HAP-1 (cell line): ENCODE measurements at regions not wholly inside any gene's neighbourhood (a gene's known extent, or its start where the extent isn't known, plus 50 kb on each side); places are given as distances from the start of the nearest gene placed in this dataset.
"Not testable (repeated sequence)": the region's sequence is repeated elsewhere in the genome, so short reads cannot be mapped to it uniquely, and the experiment has no call there.

ENCODE experiments used
- DNase-seq, 2 experiments: peaks; one replicate each; pipeline ENCODE4 v3.0.0-alpha.2; 2016 to 2020; ENCODE audit warnings: low spot score in 2 of 2
- H3K27me3 ChIP-seq: fragments of 250-450 bp; sonication (Bioruptor Pico); 2 replicates; pipeline ENCODE4 v1.5.1; 2020; ENCODE audit warnings: low read depth, mild to moderate bottlenecking, moderate library complexity
- H3K36me3 ChIP-seq: fragments of 250-450 bp; sonication (Bioruptor Pico); replicated peaks from 2 replicates; pipeline ENCODE4 v1.5.1; 2020; ENCODE audit warnings: mild to moderate bottlenecking
- H3K4me1 ChIP-seq: fragments of 250-450 bp; sonication (Bioruptor Pico); 2 replicates; pipeline ENCODE4 v1.5.1; 2020; ENCODE audit warnings: mild to moderate bottlenecking
- H3K4me3 ChIP-seq: fragments of 250-450 bp; sonication (Bioruptor Pico); 2 replicates; pipeline ENCODE4 v1.5.1; 2020; ENCODE audit warnings: mild to moderate bottlenecking, moderate library complexity
- H3K9me3 ChIP-seq: fragments of 250-450 bp; sonication (Bioruptor Pico); 2 replicates; pipeline ENCODE4 v1.5.1; 2020; ENCODE audit warnings: mild to moderate bottlenecking, moderate library complexity
- in situ Hi-C: fragments of 300-500 bp; cut with MboI; formaldehyde crosslinking; loops from 3 replicates; pipeline ENCODE4 v1.14.3; 2020; ENCODE audit warnings: low sequenced_read_pairs, inconsistent platforms, mixed read lengths

GRCh38 chrX:3485727-3486126 is 139.3 kb upstream of the MXRA5 start:
- in situ Hi-C loops, result no loop called here
- H3K36me3 ChIP-seq, result no peaks in the 10 kb centered on the region
- H3K4me1 ChIP-seq, result no peaks in the 10 kb centered on the region
- H3K9me3 ChIP-seq, result no peaks in the 10 kb centered on the region
- no peaks in the 10 kb centered on the region for H3K27me3 ChIP-seq
- no peak for DNase-seq
- H3K4me3 ChIP-seq, result no peak overlapping the region

- no peaks in the 10 kb centered on the region for H3K36me3 ChIP-seq
Observed at GRCh38 chrX:3479026-3479425, 132.6 kb upstream of the MXRA5 start.

GRCh38 chrX:3476973-3477372 is 130.5 kb upstream of the MXRA5 start:
- in situ Hi-C loops, result no loop called here
- DNase-seq, result no peak
- no peaks in the 10 kb centered on the region for H3K9me3 ChIP-seq
- H3K4me3 ChIP-seq, result no peak overlapping the region
- no peaks in the 10 kb centered on the region for H3K36me3 ChIP-seq
- H3K4me1 ChIP-seq, result no peaks in the 10 kb centered on the region
- no peaks in the 10 kb centered on the region for H3K27me3 ChIP-seq

More at GRCh38 chrX:3479026-3479425, 132.6 kb upstream of the MXRA5 start:
- Histone ChIP-seq H3K4me1 (no peaks in the 10 kb centered on the region), H3K4me3 (no peak overlapping the region), H3K9me3 (no peaks in the 10 kb centered on the region), H3K27me3 (no peaks in the 10 kb centered on the region)
- DNase-seq, result no peak
- in situ Hi-C loops, result no loop called here

DNA sequence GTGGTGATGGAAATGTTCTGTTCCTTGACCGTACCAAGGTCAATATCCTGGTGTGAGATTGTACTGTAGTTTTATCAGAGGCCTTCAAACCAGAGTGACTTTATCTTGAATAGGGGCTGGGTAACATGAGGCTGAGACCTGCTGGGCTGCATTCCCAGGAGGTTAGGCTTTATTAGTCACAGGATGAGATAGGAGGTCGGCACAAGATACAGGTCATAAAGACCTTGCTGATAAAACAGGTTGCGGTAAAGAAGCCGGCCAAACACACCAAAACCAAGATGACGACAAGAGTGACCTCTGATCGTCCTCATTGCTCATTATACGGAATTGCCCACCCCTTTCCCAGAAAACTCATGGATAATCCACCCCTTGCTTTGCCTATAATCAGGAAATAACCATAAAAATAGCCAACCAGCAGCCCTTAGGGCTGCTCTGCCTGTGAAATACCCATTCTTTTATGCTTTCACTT is 123.8 kb upstream of the MXRA5 start:
- H3K36me3 ChIP-seq, in situ Hi-C loops, DNase-seq, H3K4me3 ChIP-seq, H3K27me3 ChIP-seq, H3K4me1 ChIP-seq, H3K9me3 ChIP-seq: not testable (repeated sequence)

GRCh38 chrX:3468031-3468430 is 121.6 kb upstream of the MXRA5 start:
- in situ Hi-C loops, result no loop called here
- no peak for DNase-seq
- H3K4me3 ChIP-seq, result no peak overlapping the region
- no peaks in the 10 kb centered on the region for H3K27me3 ChIP-seq
- no peaks in the 10 kb centered on the region for H3K4me1 ChIP-seq
- H3K9me3 ChIP-seq, result no peaks in the 10 kb centered on the region
- no peaks in the 10 kb centered on the region for H3K36me3 ChIP-seq

DNA sequence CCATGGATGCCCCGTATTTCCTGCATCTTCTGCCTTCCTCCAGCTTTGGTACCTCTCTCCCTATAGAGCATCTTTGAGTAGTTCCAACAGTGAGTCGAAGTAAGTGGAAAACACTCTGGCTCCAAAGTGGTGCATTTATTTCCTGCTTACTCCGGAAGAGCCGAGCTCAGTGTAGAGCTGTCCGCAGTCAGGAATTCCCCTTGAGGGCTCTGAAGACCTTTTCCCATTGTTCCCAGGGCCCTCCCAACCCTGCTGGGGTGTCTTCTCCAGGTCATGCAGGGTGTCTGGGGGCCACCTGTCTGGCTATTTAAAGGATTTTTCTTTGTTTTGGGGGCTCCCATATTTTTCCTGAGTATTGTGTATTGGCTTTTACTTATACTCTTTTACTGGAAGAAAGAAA is 118.6 kb upstream of the MXRA5 start:
- no peak for DNase-seq
- H3K27me3 ChIP-seq, result no peaks in the 10 kb centered on the region

GRCh38 chrX:3462166-3462508 is 115.7 kb upstream of the MXRA5 start:
- DNase-seq, result no peak
- no peaks in the 10 kb centered on the region for H3K4me1 ChIP-seq
- H3K27me3 ChIP-seq, result no peaks in the 10 kb centered on the region
- in situ Hi-C loops, result no loop called here
- H3K4me3 ChIP-seq, result no peak overlapping the region
- H3K36me3 ChIP-seq, result no peaks in the 10 kb centered on the region
- H3K9me3 ChIP-seq, result no peaks in the 10 kb centered on the region

More for the DNA sequence above, 118.6 kb upstream of the MXRA5 start:
- Histone ChIP-seq H3K4me3 (no peak overlapping the region), H3K9me3 (no peaks in the 10 kb centered on the region), H3K36me3 (no peaks in the 10 kb centered on the region), H3K4me1 (no peaks in the 10 kb centered on the region)
- in situ Hi-C loops, result no loop called here

DNA sequence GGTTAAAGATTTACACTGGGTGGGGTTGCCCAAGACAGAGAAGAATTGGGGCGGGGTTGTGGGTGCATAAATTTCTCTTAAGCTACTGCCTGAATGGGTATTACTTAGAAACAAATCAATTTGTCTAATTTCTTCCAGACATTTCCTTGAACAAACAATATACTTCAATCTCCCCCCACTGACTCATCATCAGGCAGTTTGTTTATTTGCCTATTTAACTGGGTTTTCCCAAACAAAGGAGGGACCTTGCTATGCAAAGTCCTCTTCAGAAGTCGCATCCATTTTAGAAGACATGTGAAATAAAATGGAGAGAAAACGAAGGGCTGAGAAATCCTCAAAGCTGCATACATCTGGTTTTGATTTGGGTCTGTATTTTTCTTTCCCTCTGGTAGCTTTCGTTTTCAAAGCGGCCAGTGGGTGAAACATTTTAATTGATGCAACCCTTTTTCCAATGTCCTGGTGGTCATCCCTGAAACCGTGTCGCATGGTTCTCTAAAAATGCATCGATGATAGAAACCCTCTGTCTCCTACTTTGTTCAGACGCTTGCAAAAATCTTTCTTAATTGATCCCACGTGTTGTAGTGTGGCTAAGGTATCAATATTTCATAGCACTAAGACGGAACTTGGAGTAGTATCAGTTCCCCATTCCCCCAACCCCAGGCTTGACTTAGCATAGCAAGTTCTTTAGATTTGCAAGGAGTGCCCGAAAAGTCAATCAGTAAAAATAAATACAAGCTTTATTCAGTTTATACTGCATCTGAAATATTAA is 115.1 kb upstream of the MXRA5 start:
- no peaks in the 10 kb centered on the region for H3K27me3 ChIP-seq
- H3K36me3 ChIP-seq, result no peaks in the 10 kb centered on the region
- in situ Hi-C loops, result no loop called here
- H3K4me1 ChIP-seq, result no peaks in the 10 kb centered on the region
- H3K4me3 ChIP-seq, result no peak overlapping the region
- DNase-seq, result no peak
- no peaks in the 10 kb centered on the region for H3K9me3 ChIP-seq

DNA sequence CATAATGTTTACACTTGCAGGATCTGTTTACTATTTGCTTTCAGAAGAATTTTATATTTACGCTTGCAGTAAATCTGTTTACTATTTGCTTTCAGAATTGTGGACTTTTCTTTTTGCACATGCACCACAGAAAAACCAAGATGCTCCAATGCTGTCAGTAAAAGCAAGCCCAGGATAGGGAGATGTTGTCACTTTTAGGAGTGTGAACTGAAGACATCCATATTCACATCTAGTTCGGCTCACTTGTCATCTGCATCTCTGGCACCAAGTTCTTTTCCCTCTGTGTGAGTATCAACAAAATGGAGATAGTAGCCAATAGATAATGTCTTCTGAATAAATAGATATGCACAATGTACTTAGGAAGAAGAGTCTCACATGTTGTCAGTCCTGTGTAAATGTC is 109.3 kb upstream of the MXRA5 start:
- no peaks in the 10 kb centered on the region for H3K9me3 ChIP-seq
- in situ Hi-C loops, result no loop called here

DNA sequence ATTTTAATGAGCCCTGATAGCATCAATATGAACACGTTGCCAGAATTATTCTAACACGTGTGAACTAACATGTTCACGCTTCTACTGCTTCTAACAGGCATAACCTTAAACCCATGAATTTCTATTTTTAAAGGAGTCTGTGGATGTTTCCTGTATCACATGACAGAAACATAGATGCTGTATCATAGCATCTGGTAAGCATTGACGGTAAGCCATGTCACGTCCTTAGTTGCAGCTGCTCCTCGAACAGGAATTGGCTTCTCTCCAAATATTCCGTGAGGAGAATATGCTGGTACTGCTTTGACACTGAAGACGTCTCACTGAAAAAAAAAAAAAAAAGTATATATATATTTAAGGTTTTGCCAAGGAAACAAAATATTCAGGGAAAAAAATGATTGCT is 105.1 kb upstream of the MXRA5 start:
- DNase-seq, result no peak
- Histone ChIP-seq H3K27me3 (no peaks in the 10 kb centered on the region), H3K36me3 (no peaks in the 10 kb centered on the region), H3K4me3 (no peak overlapping the region), H3K4me1 (no peaks in the 10 kb centered on the region), H3K9me3 (no peaks in the 10 kb centered on the region)
- in situ Hi-C loops, result no loop called here

More for the DNA sequence above, 109.3 kb upstream of the MXRA5 start:
- Histone ChIP-seq H3K4me1 (no peaks in the 10 kb centered on the region), H3K27me3 (no peaks in the 10 kb centered on the region), H3K4me3 (no peak overlapping the region), H3K36me3 (no peaks in the 10 kb centered on the region)
- no peak for DNase-seq

DNA sequence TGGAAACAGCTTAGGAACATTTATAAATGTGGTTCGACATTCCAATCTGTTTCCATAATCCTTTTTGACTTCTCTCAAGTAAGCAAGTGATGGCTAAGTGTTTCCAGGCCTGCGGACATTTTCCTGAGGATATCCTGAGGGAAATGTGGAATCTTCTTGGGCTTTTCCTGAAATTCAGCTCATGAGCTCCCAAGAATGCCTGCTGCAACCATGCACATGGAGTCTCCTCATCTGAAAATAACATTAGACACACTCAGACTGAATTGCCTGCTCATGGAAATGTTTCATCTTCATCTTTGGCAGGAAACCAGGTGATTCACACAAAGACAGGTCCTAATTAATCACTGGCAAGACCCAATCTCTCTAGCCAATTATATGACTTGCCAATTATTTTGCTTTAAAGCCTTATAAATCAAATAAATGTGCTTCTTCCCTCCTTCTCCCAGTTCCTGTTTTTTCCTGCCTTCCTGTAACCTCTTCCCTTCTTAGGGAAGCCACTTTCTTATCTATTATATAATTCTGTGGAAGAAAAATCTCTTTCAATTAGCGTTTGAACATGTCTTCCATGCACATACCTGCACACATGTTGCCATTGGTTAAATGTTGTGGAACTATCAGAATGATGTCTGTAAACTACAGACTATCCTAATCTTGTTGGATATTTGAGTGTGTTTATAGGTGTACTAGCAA is 104.6 kb upstream of the MXRA5 start:
- no peaks in the 10 kb centered on the region for H3K4me1 ChIP-seq
- no peak for DNase-seq
- H3K9me3 ChIP-seq, result no peaks in the 10 kb centered on the region
- H3K27me3 ChIP-seq, result no peaks in the 10 kb centered on the region
- no peak overlapping the region for H3K4me3 ChIP-seq
- in situ Hi-C loops, result no loop called here
- no peaks in the 10 kb centered on the region for H3K36me3 ChIP-seq

DNA sequence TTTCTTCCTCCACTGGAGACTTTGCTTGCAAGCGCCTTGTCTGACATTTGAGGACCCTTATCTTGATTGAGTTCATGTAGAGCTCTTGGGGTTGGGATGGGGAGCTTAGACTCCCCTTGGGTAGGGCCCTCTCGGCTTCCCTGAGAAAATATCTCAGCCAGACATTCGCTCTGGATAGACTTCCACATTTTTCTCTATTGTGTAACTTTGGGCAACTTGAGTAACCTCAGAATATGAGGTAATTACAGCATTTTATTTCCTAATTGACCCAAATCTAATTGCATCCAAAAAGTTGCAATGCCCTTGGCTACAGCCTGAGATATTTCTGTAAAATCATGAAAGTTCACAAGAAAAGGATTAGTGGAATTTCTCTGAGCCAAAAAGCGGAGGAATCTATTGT is 102.8 kb upstream of the MXRA5 start:
- in situ Hi-C loops, result no loop called here
- H3K36me3 ChIP-seq, result no peaks in the 10 kb centered on the region
- H3K4me3 ChIP-seq, result no peak overlapping the region
- H3K4me1 ChIP-seq, result no peaks in the 10 kb centered on the region
- no peaks in the 10 kb centered on the region for H3K9me3 ChIP-seq
- no peaks in the 10 kb centered on the region for H3K27me3 ChIP-seq
- DNase-seq, result no peak

DNA sequence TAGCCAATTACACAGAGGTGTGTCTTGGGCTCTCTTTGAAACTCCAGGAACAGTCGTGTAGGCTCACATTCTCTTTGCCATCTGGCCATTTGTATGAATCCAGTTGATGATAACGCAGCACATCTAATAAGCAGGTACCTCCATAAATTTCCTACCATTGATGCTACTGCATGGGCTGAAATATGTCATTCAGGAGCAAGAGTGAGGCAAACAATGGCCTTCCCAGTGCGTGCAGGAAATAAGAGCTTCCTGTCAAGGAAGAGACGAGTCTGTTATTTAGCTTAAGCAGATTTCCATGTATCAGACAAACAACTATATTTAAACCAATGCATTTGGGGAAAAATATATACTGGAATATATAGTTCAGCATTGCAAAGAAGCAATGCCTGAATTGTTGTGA is 102.1 kb upstream of the MXRA5 start:
- in situ Hi-C loops, result no loop called here
- Histone ChIP-seq H3K4me3 (no peak overlapping the region), H3K36me3 (no peaks in the 10 kb centered on the region), H3K4me1 (no peaks in the 10 kb centered on the region), H3K27me3 (no peaks in the 10 kb centered on the region), H3K9me3 (no peaks in the 10 kb centered on the region)
- DNase-seq, result no peak

GRCh38 chrX:3445806-3446490 is 99.5 kb upstream of the MXRA5 start:
- DNase-seq, result no peak
- no peaks in the 10 kb centered on the region for H3K27me3 ChIP-seq
- H3K36me3 ChIP-seq, result no peaks in the 10 kb centered on the region
- H3K4me3 ChIP-seq, result no peak overlapping the region
- H3K4me1 ChIP-seq, result no peaks in the 10 kb centered on the region
- in situ Hi-C loops, result no loop called here
- no peaks in the 10 kb centered on the region for H3K9me3 ChIP-seq
